ENCODE measurements at regions not wholly inside any gene's neighbourhood (a gene's known extent, or its start where the extent isn't known, plus 50 kb on each side); places are given as distances from the start of the nearest gene placed in this dataset.

- peak; percentile 79; the same call in 1 of the 2 replicates for TF ChIP-seq ZNF607 (CRISPR knock-in tag; IDR thresholded peaks at IDR 0.05; ENCODE audit: borderline replicate concordance)
- TF ChIP-seq THAP11 (CRISPR knock-in tag; IDR thresholded peaks at IDR 0.05), result peak; percentile 75; the same call in 1 of the 2 replicates
- peak; percentile 87 for TF ChIP-seq ZNF687 (CRISPR knock-in tag; IDR thresholded peaks at IDR 0.05)
- peak; percentile 71 for TF ChIP-seq CSRNP1 (CRISPR knock-in tag; IDR thresholded peaks at IDR 0.05)
- TF ChIP-seq TFDP2 (CRISPR knock-in tag; IDR thresholded peaks at IDR 0.05), result peak; percentile 28; the same call in 1 of the 2 replicates
- TF ChIP-seq MEIS1 (CRISPR knock-in tag; IDR thresholded peaks at IDR 0.05; ENCODE audit: borderline replicate concordance), result peak; percentile 75; the same call in 1 of the 2 replicates
- TF ChIP-seq ZNF781 (CRISPR knock-in tag; IDR thresholded peaks at IDR 0.05; ENCODE audit: borderline replicate concordance, not compliant biosample characterization), result peak; percentile 95
- TF ChIP-seq NPAS2 (CRISPR knock-in tag; IDR thresholded peaks at IDR 0.05; ENCODE audit: borderline replicate concordance), result no peak
- TF ChIP-seq ZNF816 (CRISPR knock-in tag; IDR thresholded peaks at IDR 0.05; ENCODE audit: borderline replicate concordance), result peak; percentile 47; the same call in 1 of the 2 replicates
- peak; percentile 89 for TF ChIP-seq REPIN1 (CRISPR knock-in tag; IDR thresholded peaks at IDR 0.05; ENCODE audit: borderline replicate concordance, low read depth)
- TF ChIP-seq, protein P1, sequence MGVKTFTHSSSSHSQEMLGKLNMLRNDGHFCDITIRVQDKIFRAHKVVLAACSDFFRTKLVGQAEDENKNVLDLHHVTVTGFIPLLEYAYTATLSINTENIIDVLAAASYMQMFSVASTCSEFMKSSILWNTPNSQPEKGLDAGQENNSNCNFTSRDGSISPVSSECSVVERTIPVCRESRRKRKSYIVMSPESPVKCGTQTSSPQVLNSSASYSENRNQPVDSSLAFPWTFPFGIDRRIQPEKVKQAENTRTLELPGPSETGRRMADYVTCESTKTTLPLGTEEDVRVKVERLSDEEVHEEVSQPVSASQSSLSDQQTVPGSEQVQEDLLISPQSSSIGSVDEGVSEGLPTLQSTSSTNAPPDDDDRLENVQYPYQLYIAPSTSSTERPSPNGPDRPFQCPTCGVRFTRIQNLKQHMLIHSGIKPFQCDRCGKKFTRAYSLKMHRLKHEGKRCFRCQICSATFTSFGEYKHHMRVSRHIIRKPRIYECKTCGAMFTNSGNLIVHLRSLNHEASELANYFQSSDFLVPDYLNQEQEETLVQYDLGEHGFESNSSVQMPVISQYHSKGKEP (CRISPR knock-in tag; IDR thresholded peaks at IDR 0.05), result no peak
- peak; percentile 47; the same call in 1 of the 2 replicates for TF ChIP-seq AHR (CRISPR knock-in tag; IDR thresholded peaks at IDR 0.05)
- peak; percentile 35; the same call in 1 of the 2 replicates for TF ChIP-seq KLF6 (CRISPR knock-in tag; IDR thresholded peaks at IDR 0.05)
- TF ChIP-seq ZNF121 (CRISPR knock-in tag; IDR thresholded peaks at IDR 0.05), result peak; percentile 61; the same call in 1 of the 2 replicates
- no peak for TF ChIP-seq REL (CRISPR knock-in tag; conservative IDR thresholded peaks at IDR 0.05)
- peak; percentile 82; the same call in 1 of the 2 replicates for TF ChIP-seq ZNF614 (CRISPR knock-in tag; IDR thresholded peaks at IDR 0.05; ENCODE audit: borderline replicate concordance)
- no peak for TF ChIP-seq NR0B2 (CRISPR knock-in tag; IDR thresholded peaks at IDR 0.05)
- TF ChIP-seq JUN (CRISPR knock-in tag; IDR thresholded peaks at IDR 0.05), result peak; percentile 54; the same call in 1 of the 2 replicates
These were observed 147.2 kb downstream of the VEGFA start (continued) for GRCh38 chr6:43916924-43917877.
